Germinal center (tissue), 1 donor: ENCODE measurements at regions not wholly inside any gene's neighbourhood (a gene's known extent, or its start where the extent isn't known, plus 50 kb on each side); places are given as distances from the start of the nearest gene placed in this dataset.
"Not testable (repeated sequence)": the region's sequence is repeated elsewhere in the genome, so short reads cannot be mapped to it uniquely, and the experiment has no call there.

Experiments used
- DNase-seq: peaks from one replicate; pipeline ENCODE4 v3.0.0; 2012; ENCODE audit warnings: mixed read lengths, low spot score

GRCh38 chr18:49731860-49732311 lies 81.4 kb downstream of the ACAA2 start:
- DNase-seq: no peak

- DNase-seq: no peak
Observed at GRCh38 chr18:49731421-49731841, 81.9 kb downstream of the ACAA2 start.

- no peak for DNase-seq
Observed at GRCh38 chr18:49730951-49731391, 82.4 kb downstream of the ACAA2 start.

GRCh38 chr18:49728542-49728941 lies 84.8 kb downstream of the ACAA2 start:
- DNase-seq: peak; percentile 25

- DNase-seq: no peak
Observed at GRCh38 chr18:49727816-49728215, 85.5 kb downstream of the ACAA2 start.

GRCh38 chr18:49726675-49726963 lies 86.7 kb downstream of the ACAA2 start:
- DNase-seq: no peak

- no peak for DNase-seq
Observed at GRCh38 chr18:49725809-49726674, 87.3 kb downstream of the ACAA2 start.

- no peak for DNase-seq
Observed at GRCh38 chr18:49723648-49724180, 89.6 kb downstream of the ACAA2 start.

- no peak for DNase-seq
Observed at GRCh38 chr18:49722477-49722876, 90.9 kb downstream of the ACAA2 start.

- no peak for DNase-seq
Observed at GRCh38 chr18:49721981-49722380, 91.4 kb downstream of the ACAA2 start.

GRCh38 chr18:49720944-49721343 lies 92.4 kb downstream of the ACAA2 start:
- DNase-seq: not testable (repeated sequence)

GRCh38 chr18:49717617-49718016 lies 95.7 kb downstream of the ACAA2 start:
- no peak for DNase-seq

- no peak for DNase-seq
Observed at GRCh38 chr18:49716035-49716434, 97.3 kb downstream of the ACAA2 start.

GRCh38 chr18:49709347-49709690 lies 104.0 kb downstream of the ACAA2 start:
- no peak for DNase-seq

- DNase-seq: no peak
Observed at GRCh38 chr18:49708662-49709346, 104.5 kb downstream of the ACAA2 start.

GRCh38 chr18:49707599-49707998 lies 105.7 kb downstream of the ACAA2 start:
- DNase-seq: no peak

- DNase-seq: no peak
Observed at GRCh38 chr18:49704334-49704733, 109.0 kb downstream of the ACAA2 start.

- no peak for DNase-seq
Observed at GRCh38 chr18:49701190-49701589, 112.1 kb downstream of the ACAA2 start.

- DNase-seq: no peak
Observed at GRCh38 chr18:49699303-49699702, 114.0 kb downstream of the ACAA2 start.

- no peak for DNase-seq
Observed at GRCh38 chr18:49698525-49699025, 114.8 kb downstream of the ACAA2 start.

- no peak for DNase-seq
Observed at GRCh38 chr18:49697757-49698524, 115.4 kb downstream of the ACAA2 start.

GRCh38 chr18:49697049-49697448 lies 116.3 kb downstream of the ACAA2 start:
- DNase-seq: no peak
